ENCODE measurements at regions not wholly inside any gene's neighbourhood (a gene's known extent, or its start where the extent isn't known, plus 50 kb on each side); places are given as distances from the start of the nearest gene placed in this dataset.

DNA sequence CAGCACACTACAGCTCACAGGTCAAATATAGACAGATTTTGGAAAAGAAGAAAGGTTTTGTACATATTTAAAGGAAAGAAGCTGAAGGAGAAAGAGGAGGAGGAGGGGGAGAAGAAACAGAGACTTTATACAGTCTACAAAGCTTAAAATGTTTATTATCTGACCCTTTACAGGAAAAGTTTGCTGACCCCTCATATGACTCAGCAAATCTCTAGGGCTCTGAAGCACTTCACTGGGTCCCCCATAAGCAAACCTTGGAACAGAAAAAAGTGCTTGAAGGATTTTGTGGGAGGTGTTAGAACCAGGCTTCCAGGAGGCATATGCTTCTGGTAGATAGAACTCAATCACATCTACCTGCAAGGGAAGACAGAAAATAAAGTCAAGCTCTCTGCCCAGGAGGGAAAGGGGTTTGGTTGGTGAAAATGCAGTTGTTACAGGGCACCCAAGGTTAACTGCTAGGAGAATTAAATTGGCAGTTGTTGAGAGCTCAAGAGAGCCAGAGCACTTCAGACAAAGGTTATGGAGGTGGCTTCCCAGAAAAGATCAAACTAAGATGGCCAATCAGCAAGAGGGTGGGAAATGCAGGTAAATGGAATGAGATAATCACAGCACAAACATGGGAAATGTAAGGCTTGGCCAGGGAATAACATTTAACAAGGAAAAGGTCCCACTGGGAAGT lies 207.4 kb upstream of the SGK1 start:
- TF ChIP-seq, protein P1, sequence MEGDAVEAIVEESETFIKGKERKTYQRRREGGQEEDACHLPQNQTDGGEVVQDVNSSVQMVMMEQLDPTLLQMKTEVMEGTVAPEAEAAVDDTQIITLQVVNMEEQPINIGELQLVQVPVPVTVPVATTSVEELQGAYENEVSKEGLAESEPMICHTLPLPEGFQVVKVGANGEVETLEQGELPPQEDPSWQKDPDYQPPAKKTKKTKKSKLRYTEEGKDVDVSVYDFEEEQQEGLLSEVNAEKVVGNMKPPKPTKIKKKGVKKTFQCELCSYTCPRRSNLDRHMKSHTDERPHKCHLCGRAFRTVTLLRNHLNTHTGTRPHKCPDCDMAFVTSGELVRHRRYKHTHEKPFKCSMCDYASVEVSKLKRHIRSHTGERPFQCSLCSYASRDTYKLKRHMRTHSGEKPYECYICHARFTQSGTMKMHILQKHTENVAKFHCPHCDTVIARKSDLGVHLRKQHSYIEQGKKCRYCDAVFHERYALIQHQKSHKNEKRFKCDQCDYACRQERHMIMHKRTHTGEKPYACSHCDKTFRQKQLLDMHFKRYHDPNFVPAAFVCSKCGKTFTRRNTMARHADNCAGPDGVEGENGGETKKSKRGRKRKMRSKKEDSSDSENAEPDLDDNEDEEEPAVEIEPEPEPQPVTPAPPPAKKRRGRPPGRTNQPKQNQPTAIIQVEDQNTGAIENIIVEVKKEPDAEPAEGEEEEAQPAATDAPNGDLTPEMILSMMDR (conservative IDR thresholded peaks at IDR 0.05; ENCODE audit: low read length): no peak
- TF ChIP-seq EZH2phosphoT487 (IDR thresholded peaks at IDR 0.05; ENCODE audit: borderline replicate concordance): no peak

Data from Loucy (cell line).